ENCODE measurements at regions not wholly inside any gene's neighbourhood (a gene's known extent, or its start where the extent isn't known, plus 50 kb on each side); places are given as distances from the start of the nearest gene placed in this dataset.

DNA sequence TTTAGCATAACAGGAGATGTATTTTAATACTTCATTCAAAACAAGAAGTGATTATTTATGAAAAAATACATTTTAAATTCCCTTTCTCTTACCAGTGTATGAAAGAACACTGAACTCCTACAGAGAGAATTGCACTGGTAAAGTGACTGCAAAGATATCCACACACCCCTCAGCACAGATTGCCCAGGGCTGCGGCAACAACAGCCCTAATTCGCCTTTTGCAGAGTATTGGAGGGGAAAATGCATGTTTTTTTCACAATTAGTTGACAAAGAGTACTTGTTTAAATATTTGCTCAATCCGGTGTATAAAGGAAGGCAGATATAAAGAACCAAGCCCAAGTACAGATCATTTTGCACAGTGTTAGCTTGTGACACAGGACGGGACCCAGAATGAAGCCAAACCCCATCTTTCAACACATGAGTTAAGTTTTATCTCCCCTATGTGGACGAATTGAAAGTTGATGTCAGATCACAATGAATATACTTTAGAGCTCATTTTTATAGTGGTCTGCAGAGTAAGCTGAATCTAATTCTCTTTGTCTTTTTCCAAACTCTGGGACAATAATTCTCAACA lies 551.4 kb upstream of the IGFBP7 start:
- no peak for DNase-seq

DNA sequence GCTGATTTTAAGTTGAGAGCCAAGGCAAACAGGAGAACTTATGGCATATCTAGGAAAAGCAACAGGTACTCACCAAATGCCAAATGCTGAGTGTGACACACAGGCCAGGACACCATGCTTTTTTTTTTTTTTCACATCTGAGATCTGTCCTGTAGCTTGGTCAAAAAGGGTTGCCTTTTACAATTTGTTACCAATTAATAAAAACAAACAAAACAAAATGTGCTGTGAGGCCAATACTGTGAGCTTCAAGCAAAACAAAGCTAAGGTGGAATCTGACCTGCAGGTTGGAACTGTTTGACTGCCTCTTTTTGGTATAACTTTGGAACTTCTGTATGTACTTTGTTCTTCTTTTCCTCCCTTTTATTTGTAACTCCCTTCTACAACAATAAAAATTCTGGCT lies 548.5 kb upstream of the IGFBP7 start:
- no peak for DNase-seq

- no peak for DNase-seq
These were observed 548.0 kb upstream of the IGFBP7 start for GRCh38 chr4:57658188-57658587.

- no peak for DNase-seq
These were observed 545.2 kb upstream of the IGFBP7 start for GRCh38 chr4:57655342-57655741.

GRCh38 chr4:57652779-57653178 lies 542.6 kb upstream of the IGFBP7 start:
- DNase-seq, result no peak

DNA sequence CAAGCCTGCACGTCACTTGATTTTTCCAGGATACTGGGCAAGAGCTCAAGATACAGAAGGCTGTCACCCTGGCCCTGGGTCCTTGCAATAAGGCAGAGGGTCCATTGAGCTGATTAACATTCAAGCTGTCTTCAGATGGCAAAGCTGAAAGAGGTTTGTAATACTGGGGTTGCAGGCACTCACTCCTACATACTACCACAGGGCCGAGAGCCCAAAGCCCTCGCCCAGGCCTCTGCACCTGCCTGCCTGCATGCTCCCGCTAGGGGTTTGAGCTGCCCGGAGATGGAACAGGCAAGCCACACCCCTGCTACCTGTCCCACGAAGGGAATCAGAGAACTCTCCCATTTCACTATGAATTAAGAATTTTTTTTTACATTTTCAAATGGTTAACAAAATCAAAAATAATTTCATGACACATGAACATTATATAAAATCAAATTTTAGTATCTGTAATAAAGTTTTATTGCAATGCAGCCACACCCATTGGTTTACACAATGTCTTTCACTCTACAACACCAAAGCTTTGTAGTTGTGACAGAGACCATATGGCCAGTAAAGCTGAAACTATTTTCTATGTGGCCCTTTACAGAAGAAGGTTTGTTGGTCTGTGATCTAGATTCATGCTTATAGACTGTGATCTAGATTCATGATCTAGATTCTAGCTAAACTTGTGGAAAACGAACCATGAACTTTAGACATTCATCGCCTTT lies 530.4 kb upstream of the IGFBP7 start:
- DNase-seq, result no peak

- no peak for DNase-seq
These were observed 529.6 kb upstream of the IGFBP7 start for GRCh38 chr4:57639561-57640382.

DNA sequence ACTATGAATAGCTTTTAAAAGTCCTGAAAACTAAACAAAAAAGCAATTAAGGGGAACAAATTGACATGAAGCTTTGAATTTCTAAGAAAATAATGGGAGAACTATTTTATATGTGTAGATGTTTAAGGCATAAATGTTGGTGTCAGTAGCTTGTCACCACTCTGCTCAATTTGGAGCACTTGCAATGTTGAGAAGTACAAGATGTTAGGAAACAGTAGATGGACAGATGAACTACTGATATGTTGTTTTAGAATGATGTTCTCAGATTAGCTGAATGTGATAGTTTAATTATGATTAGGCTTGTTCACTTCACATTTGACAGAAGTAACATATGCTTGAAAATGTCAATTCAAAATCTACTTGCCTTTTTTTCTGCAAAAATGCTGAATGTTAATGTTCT lies 525.7 kb upstream of the IGFBP7 start:
- no peak for DNase-seq

DNA sequence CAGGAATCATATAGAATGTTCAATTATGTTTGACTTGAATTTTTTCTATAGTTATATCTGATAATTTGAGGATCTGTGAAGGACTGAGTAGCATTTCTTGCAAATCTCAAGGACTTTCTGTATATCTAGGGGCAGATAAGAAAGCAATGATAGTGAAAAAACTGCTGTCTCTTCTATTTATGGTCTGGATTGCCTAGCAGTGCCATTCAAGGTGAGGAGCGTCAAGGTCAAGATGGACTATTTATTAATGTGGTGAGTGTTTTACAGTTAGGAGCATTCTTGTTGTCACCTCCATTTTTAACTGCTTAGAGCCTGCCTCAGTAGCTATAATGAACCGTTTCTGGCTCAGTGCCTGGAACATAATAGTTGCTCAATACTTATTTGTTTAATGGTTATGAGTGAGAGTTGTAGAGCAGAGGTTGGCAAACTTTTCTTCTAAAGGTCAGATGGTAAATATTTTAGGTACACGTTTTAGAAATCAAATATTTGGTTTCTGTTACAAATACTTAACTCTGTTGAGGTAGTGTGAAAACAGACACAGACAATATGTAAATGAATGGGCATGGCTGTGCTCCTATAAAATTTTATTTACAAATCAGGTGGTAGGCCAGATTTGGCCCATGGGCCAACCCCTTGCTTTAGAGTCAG lies 523.2 kb upstream of the IGFBP7 start:
- no peak for DNase-seq

DNA sequence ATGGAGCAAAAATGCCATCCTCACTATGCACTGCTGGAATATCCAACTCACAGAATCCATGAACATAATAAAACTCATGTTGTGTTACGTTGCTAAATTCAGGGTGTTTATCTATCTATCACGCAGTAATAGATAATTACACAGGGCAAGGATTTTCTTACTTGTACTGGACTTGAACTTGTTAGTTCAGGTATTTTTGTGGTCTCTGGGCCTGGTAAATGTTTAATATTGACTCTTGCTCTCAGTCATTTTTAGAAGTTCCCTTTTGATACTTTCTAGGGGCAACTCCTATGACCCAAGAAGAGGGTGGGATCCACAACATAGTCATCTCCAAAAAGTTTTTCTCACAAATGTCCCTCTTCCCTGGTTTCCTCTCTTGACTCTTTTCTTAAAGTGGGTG lies 522.4 kb upstream of the IGFBP7 start:
- DNase-seq, result no peak

GRCh38 chr4:57631147-57631546 lies 521.0 kb upstream of the IGFBP7 start:
- no peak for DNase-seq

- no peak for DNase-seq
These were observed 517.8 kb upstream of the IGFBP7 start for GRCh38 chr4:57628004-57628403.

GRCh38 chr4:57614257-57614932 lies 504.2 kb upstream of the IGFBP7 start:
- DNase-seq, result no peak

DNA sequence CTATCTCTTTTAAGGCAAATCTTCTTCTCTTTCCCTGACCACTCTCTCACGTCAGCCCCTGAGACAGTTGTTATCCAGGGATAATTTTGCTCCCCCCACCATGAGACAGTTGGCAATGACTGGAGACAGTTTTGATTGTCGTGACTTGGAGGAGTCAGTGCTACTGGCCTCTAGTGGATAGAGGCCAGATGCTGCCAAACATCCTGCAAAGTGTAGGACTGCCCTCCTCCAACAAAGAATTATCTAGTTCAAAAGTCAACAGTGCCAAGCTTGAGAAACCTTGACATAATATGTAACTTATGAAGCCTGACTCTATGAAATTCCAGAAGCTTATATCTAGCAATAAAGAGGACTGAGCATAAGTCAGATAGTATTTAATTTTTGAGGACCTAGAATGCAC lies 502.1 kb upstream of the IGFBP7 start:
- DNase-seq, result no peak

DNA sequence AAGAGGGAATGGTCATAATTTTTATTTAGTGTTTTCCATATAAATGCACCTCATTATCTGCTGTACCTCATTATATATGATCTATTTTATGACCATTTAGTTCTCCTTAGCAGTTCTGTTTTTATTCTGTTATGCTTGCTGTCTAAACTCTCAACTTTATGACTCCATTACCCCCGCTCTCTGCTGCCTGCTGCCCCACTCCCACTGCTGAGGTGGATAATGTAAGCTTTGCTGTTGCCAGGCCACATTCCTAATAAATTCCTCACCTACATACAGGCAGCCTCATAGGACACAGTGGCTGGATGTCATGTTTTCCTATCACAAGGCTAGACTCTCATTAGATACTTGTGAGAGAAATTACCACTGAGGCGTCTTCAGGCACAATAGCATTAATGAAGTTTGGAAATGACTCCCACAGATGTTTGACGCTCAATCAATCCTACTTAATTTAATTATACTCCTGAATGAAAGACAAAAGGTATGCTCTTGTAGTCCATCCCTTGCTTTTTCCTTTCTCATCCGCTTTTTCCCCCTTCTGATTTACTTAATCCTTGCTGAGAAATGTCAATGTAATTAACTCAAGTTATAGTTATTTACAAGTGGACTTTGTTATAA lies 497.5 kb upstream of the IGFBP7 start:
- DNase-seq, result no peak

DNA sequence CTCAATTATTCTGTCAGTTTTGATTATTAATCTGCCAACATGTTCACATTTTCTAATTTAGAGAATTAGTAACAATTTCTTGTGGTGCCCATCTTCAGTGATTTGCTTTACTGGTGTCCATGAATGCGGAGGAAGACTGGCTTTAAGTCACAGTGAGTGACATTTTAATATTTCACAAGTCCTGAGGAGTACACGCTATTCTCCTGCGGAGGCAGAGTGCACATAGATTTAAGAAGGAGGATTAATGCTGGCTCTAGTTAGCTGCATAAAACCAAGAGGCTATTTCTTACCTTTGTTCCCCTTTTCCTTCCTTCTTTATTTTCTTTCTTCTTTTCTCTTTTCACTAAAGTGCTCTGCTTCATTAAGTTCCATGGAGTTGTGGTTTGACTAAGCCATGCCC lies 495.2 kb upstream of the IGFBP7 start:
- DNase-seq, result no peak

DNA sequence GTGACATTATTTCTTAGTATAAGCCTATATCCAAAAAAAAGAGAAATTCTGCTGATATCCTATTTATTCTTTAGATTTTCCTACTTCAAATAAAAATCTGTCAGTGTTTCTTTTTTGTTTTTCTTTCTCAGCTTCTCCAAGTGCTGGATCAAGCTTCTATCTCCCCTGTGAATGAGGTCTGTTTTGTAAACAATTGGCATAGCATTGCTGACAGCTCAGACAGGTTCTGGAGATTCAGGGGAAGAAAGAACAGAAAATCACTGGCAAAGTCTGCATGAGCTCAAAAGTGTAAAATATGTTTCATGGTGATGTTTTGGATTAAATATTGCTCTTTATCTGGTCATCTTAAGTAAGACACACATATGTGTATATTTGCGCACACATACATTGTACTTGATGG lies 492.0 kb upstream of the IGFBP7 start:
- no peak for DNase-seq

DNA sequence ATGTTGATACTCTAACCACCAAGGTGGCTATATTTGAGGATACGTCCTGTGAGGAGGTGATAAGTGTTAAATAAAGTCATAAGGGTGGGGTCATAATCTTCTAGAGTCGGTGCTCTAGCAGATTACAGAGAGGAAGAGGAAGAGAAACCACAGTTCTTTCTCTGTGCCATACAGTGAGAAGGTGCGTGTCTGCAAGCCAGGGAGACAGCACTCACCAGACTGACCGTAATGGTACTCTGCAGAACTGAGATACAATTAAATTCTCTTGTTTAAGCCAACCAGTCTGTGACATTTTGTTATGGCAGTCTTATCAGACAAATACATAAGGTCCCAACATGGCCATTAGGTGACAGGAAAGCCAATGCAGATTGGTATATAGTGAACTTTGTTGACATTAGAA lies 480.9 kb upstream of the IGFBP7 start:
- DNase-seq, result no peak

DNA sequence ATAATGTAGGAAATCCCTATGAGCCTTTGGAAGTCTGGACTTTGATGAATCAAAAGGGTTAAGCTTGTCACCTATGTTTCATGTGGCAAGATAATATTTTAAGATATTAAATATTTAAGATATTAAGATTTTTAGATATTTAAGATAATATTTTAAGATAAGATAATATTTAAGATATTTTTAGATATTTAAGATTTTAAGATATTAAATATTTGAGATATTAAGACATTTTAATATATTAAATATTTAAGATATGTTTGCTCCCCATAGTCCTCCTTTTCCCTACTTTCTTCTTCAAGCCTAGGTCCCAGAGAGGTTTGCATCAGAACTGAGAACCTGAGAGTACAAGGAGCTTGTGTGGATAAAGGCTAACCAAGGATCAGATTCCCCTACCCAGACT lies 478.4 kb upstream of the IGFBP7 start:
- DNase-seq, result no peak

GRCh38 chr4:57580710-57581599 lies 470.8 kb upstream of the IGFBP7 start:
- no peak for DNase-seq

GRCh38 chr4:57575426-57575825 lies 465.2 kb upstream of the IGFBP7 start:
- DNase-seq, result no peak
